Body of pancreas (tissue), 4 donors: ENCODE measurements at regions not wholly inside any gene's neighbourhood (a gene's known extent, or its start where the extent isn't known, plus 50 kb on each side); places are given as distances from the start of the nearest gene placed in this dataset.

Source experiments
- ATAC-seq: fragments of 150-250 bp; one replicate; pipeline ENCODE4 v1.9.1; 2016
- DNase-seq, 4 donors: peaks; one replicate each; pipeline ENCODE4 v3.0.0-alpha.2; 2019
- H3K27ac ChIP-seq, 4 donors: fragments of 200-600 bp; sonication (generic); 1 replicate in 3 of 4; 2 replicates in 1 of 4; pipeline versions ENCODE4 v1.5.1 to v1.6.1; 2016 to 2019; ENCODE audit warnings: mild to moderate bottlenecking in 1 of 4, mixed read lengths in 1 of 4, moderate library complexity in 1 of 4
- H3K27me3 ChIP-seq, 2 donors: fragments of 200-600 bp; sonication (generic); one replicate each; pipeline ENCODE4 v1.6.0; 2016; ENCODE audit warnings: mild to moderate bottlenecking in 1 of 2
- H3K36me3 ChIP-seq, 2 donors: fragments of 200-600 bp; sonication (generic); replicated peaks in 1 of 2; 2 replicates each; pipeline ENCODE4 v1.5.1; 2016; ENCODE audit warnings: low read depth in 2 of 2; ENCODE audit not compliant: insufficient read depth in 1 of 2
- H3K4me1 ChIP-seq: fragments of 200-600 bp; sonication (generic); one replicate; pipeline ENCODE4 v1.6.0; 2016
- H3K4me3 ChIP-seq, 2 donors: fragments of 200-600 bp; sonication (generic); 1 replicate in 1 of 2; 2 replicates in 1 of 2; pipeline ENCODE4 v1.5.1; 2016 to 2019
- H3K9me3 ChIP-seq, 3 donors: fragments of 200-600 bp; sonication (generic); 1 replicate in 2 of 3; 2 replicates in 1 of 3; pipeline ENCODE4 v1.5.1; 2016
- CTCF ChIP-seq, 7 experiments: fragments of 450-650 bp in 4 of 7; fragments of 200-600 bp in 3 of 7; sonication (generic) in 3 of 7; IDR thresholded peaks; one replicate each; pipeline ENCODE4 v1.5.1; 2016 to 2019; ENCODE audit warnings: antibody characterized with exemption in 7 of 7
- POLR2A ChIP-seq, 3 donors: fragments of 450-650 bp; IDR thresholded peaks; one replicate each; pipeline ENCODE4 v1.6.1; 2016; ENCODE audit warnings: antibody characterized with exemption in 3 of 3, mild to moderate bottlenecking in 2 of 3
- WGBS, 2 donors: methylation state at CpG; one replicate each; pipeline ENCODE4 v1.1.5; 2017; 5-methylcytosine and 5-hydroxymethylcytosine counted together
- intact Hi-C: fragments of 100-400 bp; cut with DNase I; formaldehyde crosslinking; loops from one replicate; pipeline ENCODE4 v1.15.1; 2023

- Histone ChIP-seq H3K4me1 (no peaks in the 10 kb centered on the region), H3K27ac (no peak overlapping the region), H3K36me3 (no peaks in the 10 kb centered on the region), H3K27me3 (no peaks in the 10 kb centered on the region), H3K4me3 (no peak overlapping the region), H3K9me3 (no peaks in the 10 kb centered on the region)
- ATAC-seq (no peak), DNase-seq (no peak)
- 17 to 26% methylated on average over 4 of the region's 4 CpGs for WGBS, 2 donors
- intact Hi-C loops, result no loop called here
- TF ChIP-seq CTCF (IDR thresholded peaks at IDR 0.05), result no peak
These were observed 454.5 kb downstream of the HINT1 start for GRCh38 chr5:130710596-130710995.

GRCh38 chr5:130708754-130709153 lies 456.3 kb downstream of the HINT1 start:
- no peak for ATAC-seq

GRCh38 chr5:130706696-130707095 lies 458.4 kb downstream of the HINT1 start:
- intact Hi-C loops, result no loop called here
- TF ChIP-seq POLR2A (IDR thresholded peaks at IDR 0.05) (no peak), CTCF (IDR thresholded peaks at IDR 0.05) (no peak)
- H3K4me1 ChIP-seq, result no peaks in the 10 kb centered on the region
- no peaks in the 10 kb centered on the region for H3K27me3 ChIP-seq
- 51 to 54% methylated on average over 5 of the region's 5 CpGs for WGBS, 2 donors
- DNase-seq (no peak), ATAC-seq (no peak)
- H3K36me3 ChIP-seq, result no peaks in the 10 kb centered on the region
- no peak overlapping the region for H3K4me3 ChIP-seq
- H3K27ac ChIP-seq, result no peak overlapping the region
- no peaks in the 10 kb centered on the region for H3K9me3 ChIP-seq

More at GRCh38 chr5:130708754-130709153, 456.3 kb downstream of the HINT1 start:
- no peaks in the 10 kb centered on the region for H3K27me3 ChIP-seq
- H3K9me3 ChIP-seq, result no peaks in the 10 kb centered on the region
- WGBS, 2 donors, result 42 to 44% methylated on average over 3 of the region's 3 CpGs
- intact Hi-C loops, result no loop called here
- no peak for TF ChIP-seq POLR2A (IDR thresholded peaks at IDR 0.05)
- no peak for TF ChIP-seq CTCF (IDR thresholded peaks at IDR 0.05)
- no peak for DNase-seq
- no peak overlapping the region for H3K4me3 ChIP-seq
- H3K27ac ChIP-seq, result no peak overlapping the region
- H3K36me3 ChIP-seq, result no peaks in the 10 kb centered on the region
- H3K4me1 ChIP-seq, result no peaks in the 10 kb centered on the region

GRCh38 chr5:130705368-130705767 lies 459.7 kb downstream of the HINT1 start:
- TF ChIP-seq POLR2A (IDR thresholded peaks at IDR 0.05), result no peak
- TF ChIP-seq CTCF (IDR thresholded peaks at IDR 0.05), result no peak
- DNase-seq (no peak), ATAC-seq (no peak)
- H3K27ac ChIP-seq, result no peak overlapping the region
- H3K4me1 ChIP-seq, result no peaks in the 10 kb centered on the region
- 45 to 52% methylated on average over 2 of the region's 2 CpGs for WGBS, 2 donors
- H3K27me3 ChIP-seq, result no peaks in the 10 kb centered on the region
- no peaks in the 10 kb centered on the region for H3K36me3 ChIP-seq
- H3K4me3 ChIP-seq, result no peak overlapping the region
- intact Hi-C loops, result no loop called here
- no peaks in the 10 kb centered on the region for H3K9me3 ChIP-seq

- no peaks in the 10 kb centered on the region for H3K4me1 ChIP-seq
- TF ChIP-seq POLR2A (IDR thresholded peaks at IDR 0.05) (no peak), CTCF (IDR thresholded peaks at IDR 0.05) (no peak)
- no peaks in the 10 kb centered on the region for H3K9me3 ChIP-seq
- WGBS, 2 donors, result 84% methylated on average over 4 of the region's 4 CpGs
- no peak overlapping the region for H3K27ac ChIP-seq
- DNase-seq (no peak), ATAC-seq (no peak)
- intact Hi-C loops, result no loop called here
- H3K4me3 ChIP-seq, result no peak overlapping the region
- no peaks in the 10 kb centered on the region for H3K27me3 ChIP-seq
- no peaks in the 10 kb centered on the region for H3K36me3 ChIP-seq
These were observed 471.5 kb downstream of the HINT1 start for GRCh38 chr5:130693509-130693908.
